DLD1 (cell line): ENCODE measurements at regions not wholly inside any gene's neighbourhood (a gene's known extent, or its start where the extent isn't known, plus 50 kb on each side); places are given as distances from the start of the nearest gene placed in this dataset.
"Not testable (repeated sequence)": the region's sequence is repeated elsewhere in the genome, so short reads cannot be mapped to it uniquely, and the experiment has no call there.

Experiments used
- in situ Hi-C: cut with HindIII; loops from 2 replicates; pipeline ENCODE4 v1.10.0; 2017; ENCODE audit warnings: low sequenced_read_pairs

- in situ Hi-C loops = no loop called here
Observed at GRCh38 chr13:111491021-111491420, 170.6 kb downstream of the TEX29 start.

GRCh38 chr13:111491659-111492058, 171.2 kb downstream of the TEX29 start:
- in situ Hi-C loops = no loop called here

GRCh38 chr13:111492341-111492950, 172.0 kb downstream of the TEX29 start:
- in situ Hi-C loops = no loop called here

DNA sequence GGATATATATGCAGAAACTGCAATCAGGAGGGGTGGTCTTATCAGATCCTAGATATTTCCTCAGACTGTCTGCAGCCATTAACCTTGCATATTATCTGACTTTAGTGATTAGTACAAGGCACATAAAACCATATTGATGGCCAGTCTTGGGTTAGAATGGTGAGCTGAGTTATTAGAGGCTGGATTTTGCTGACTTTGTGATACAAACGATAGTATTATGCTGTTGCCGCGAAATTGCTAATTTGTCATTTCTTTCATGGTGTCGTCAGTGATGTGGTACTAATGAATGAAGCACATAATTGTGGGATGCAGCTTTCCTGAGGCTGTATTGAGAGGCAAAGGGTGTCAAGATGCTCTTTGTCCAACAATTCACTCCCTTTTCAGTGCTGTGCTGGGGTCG, 172.5 kb downstream of the TEX29 start:
- in situ Hi-C loops = no loop called here

- in situ Hi-C loops = no loop called here
Observed at GRCh38 chr13:111493468-111493867, 173.0 kb downstream of the TEX29 start.

DNA sequence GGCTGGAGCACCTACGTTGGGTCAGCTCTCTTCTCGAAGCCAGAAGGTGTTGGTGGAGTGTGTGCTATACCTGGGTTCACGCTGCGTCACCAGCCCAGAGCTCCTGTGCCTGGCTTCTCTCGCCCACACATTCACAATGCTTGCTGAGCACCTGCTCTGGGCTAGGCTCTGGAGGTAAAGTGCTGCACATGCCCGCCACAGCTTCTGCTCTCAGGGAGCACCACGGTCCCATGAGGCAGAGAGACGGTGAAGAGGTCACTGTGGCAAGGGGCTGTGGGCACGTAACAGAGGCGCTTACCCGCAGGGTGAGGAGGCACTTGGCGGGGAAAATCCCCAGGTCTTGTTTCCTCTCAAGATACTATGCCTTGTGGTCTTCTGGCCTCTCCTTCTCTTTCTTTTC, 174.2 kb downstream of the TEX29 start:
- in situ Hi-C loops = no loop called here

DNA sequence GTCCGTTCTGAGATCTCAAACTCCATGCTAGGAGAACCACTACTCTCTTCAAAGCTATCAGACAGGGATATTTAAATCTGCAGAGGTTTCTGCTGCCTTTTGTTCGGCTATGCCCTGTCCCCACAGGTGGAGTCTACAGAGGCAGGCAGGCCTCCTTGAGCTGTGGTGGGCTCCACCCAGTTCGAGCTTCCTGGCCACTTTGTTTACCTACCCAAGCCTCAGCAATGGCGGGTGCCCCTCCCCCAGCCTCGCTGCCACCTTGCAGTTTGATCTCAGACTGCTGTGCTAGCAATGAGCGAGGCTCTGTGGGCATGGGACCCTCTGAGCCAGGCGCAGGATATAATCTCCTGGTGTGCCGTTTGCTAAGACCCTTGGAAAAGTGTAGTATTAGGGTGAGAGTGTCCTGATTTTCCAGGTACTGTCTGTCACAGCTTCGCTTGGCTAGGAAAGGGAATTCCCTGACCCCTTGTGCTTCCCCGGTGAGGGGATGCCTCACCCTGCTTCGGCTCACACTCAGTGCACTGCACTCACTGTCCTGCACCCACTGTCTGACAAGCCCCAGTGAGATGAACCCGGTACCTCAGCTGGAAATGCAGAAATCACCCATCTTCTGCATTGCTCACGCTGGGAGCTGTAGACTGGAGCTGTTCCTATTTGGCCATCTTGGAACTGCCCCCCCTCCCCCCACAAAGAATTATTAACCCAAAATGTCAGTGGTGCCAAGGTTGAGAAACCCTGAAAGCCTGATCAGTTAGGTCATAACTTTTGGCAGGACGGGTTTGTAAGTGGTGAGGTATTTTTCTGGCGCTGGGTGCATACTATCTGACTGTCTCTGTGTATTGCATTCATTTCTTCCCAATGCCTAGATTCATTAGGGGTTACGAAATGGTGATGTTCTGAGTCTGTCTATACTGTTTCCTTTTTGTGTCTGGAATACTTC, 181.4 kb downstream of the TEX29 start:
- in situ Hi-C loops = not testable (repeated sequence)

GRCh38 chr13:111502957-111503356, 182.5 kb downstream of the TEX29 start:
- in situ Hi-C loops = no loop called here

DNA sequence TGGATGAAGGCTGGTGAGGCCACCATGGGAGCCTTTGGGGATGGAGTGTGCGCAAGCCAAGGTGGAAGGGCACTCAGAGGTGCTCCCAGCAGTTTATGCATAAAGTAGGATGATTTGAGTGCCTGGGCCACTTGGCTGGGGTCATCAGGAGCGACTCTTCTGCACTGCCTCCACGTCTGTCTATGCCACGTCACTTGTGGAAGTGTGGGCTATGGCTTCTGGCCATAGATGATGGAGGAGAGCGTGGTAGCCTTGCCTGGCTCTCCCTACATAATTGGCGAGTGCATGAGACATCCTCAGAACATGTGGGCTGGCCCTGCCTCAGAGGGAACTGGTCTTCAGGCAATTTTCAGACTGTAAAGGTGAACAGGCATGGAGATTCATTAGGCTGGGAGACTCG, 182.9 kb downstream of the TEX29 start:
- in situ Hi-C loops = no loop called here

DNA sequence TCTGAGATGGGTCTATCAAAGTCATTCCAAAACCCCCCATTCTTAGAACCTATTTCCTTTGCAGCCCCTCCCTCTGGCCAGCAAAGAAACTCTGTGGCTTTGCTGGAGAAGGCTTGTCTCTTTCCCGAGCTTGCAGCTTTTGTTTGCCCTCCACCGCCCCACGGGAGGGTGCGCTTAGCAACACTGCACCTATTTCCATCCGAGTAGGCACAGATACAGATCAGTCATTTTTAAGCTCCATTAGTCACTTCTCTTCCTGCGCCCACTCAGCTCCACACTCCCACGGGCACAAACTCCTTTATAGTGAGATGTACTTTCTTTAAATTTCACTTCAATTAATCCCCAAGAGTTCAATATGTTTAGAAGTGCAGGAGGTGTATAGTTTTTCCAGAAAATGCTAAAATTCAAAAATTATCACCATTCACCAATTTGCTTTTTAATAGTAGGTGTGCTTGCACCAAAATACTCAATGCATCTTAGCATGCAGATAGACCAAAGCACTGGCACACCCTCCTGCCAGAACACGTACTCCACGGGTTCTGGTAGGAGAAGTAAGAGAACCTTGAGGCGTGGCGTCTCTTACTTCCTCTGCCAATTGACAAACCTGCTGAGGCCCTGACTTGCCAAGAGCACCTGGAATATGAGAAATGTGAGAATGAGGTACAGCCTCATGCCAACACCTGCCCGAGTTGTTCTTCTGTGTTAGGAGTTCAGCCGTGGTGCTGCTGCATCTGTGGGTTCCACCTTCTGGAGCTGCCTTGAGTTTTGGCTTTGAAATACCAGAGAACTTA, 183.7 kb downstream of the TEX29 start:
- in situ Hi-C loops = no loop called here

GRCh38 chr13:111505175-111505777, 184.8 kb downstream of the TEX29 start:
- in situ Hi-C loops = no loop called here

DNA sequence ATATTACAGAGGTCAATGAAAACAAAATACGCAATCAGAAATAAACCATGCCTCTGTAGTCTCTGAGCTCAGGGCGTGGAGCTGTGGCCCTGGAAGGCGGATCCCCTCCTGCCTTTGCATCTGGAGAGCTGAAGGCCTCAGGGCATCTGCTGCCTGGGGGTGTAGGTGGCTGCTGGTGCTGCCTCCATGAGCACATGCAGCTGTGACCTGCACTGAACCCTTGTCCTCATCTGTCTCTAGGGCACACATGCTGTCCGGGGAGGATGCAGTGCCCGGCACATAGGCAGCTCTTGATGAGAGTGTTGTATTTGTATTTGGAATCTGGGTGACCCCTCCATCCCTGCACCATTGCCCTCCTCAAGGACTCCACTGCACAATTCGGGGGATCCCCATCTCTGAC, 185.7 kb downstream of the TEX29 start:
- in situ Hi-C loops = no loop called here

GRCh38 chr13:111506621-111507020, 186.2 kb downstream of the TEX29 start:
- in situ Hi-C loops = no loop called here

DNA sequence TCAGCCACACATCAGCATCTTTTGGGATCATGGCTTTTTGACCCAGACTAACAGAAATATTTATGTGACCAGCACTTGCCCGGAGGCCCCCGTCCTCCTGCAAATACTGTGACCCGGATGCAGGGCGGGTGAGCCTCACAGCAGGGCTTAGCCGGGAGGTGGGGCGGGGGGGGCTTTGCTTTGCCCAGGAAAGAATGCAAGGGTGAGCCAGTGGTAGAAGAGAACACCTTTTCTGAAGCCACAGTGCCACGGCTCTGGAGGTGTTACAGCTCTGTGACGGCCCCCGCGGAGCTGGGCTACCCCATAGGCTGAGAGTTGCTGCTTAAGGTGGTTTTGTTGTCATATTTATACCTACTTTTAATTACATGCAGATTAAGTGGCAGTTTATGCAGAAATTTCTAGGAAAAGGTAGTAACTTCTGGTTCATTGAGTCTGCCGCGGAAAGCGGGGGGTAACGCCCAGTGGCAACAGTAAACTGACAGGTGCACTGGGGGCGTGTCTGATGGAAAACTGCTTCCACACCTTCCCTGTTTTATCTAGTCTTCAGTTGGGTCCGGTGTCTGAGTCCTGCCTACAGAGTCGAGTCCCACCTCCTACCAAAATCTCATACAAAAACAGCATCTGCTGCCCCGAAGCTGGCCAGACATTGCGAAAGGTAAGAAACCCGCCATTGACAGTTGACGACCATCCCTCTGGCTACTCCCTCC, 187.9 kb downstream of the TEX29 start:
- in situ Hi-C loops = no loop called here

- in situ Hi-C loops = no loop called here
Observed at GRCh38 chr13:111508902-111509509, 188.6 kb downstream of the TEX29 start.

DNA sequence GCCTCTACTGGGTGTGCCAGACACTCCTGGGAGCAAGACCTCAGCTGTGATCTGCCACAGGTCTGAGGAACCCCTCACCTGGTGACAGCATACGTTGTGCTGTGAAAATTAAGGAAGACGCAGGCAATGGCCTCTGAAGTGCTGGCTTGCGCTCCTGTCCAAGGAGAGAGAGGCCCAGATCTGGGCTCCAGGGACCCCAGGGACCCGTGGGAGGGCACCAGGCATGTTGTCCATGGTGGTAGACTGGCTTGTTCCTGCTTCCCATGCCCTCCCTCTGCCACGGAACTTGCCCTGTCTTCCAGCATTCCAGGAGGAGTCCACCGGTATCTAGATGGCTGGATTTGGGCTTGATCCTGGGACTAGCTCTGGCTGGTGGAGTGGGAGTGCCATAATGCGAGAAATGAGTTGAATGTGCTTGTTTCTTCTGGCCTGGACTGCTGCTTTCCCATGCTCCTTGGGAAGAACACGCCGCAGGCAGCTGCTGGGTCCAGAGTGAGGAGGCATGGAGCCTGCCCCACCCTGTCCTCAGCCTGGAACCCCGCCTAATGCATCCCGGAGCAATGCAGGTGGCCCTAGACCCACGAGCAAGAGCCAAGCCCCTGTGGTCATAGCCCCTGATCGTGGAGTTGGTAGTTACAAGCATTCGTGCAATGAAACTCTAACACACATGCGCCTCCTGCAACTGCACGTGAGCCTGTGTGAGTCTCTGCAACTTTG, 190.2 kb downstream of the TEX29 start:
- in situ Hi-C loops = no loop called here

GRCh38 chr13:111511219-111511732, 190.8 kb downstream of the TEX29 start:
- in situ Hi-C loops = no loop called here

GRCh38 chr13:111511805-111512504, 191.5 kb downstream of the TEX29 start:
- in situ Hi-C loops = no loop called here

DNA sequence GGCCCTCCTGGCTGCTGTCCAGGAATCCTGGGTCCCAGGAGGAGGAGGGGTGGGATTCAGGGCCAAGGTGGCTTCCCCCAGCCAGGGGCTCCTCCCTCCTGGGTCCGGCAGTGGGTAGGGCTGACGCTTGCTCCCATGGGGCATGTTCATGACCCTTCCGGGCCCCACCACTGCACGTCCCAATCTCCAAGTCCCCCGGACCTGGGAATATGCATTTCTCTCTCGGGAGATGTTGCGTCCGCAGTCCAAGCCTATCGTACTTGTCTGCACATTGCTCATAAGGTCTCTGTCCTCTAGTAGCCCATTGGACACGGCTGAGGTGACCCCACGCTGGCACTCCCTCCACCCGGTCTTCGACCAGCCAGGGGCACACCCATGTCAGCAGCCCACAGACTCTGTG, 192.3 kb downstream of the TEX29 start:
- in situ Hi-C loops = no loop called here
